AG04449 (cell line): ENCODE measurements at regions not wholly inside any gene's neighbourhood (a gene's known extent, or its start where the extent isn't known, plus 50 kb on each side); places are given as distances from the start of the nearest gene placed in this dataset.

Experiments
- CTCF ChIA-PET: fragments of 350-600 bp; formaldehyde crosslinking; extraction: SDS; loops from one replicate; lab custom pipeline; 2021; ENCODE audit warnings: antibody characterized with exemption; lab: Yijun Ruan, JAX
- POLR2A ChIA-PET: fragments of 400-600, 350-600 bp; formaldehyde crosslinking; extraction: SDS; loops from one replicate; lab custom pipeline; 2020; ENCODE audit warnings: antibody characterized with exemption, inconsistent platforms; lab: Yijun Ruan, JAX
- DNase-seq: peaks from one replicate; pipeline ENCODE4 v3.0.0-alpha.2; 2010; ENCODE audit warnings: low read depth, low spot score
- H3K4me3 ChIP-seq: 2 replicates; pipeline ENCODE4 v1.5.1; 2011; ENCODE audit warnings: low read depth, mild to moderate bottlenecking, control low read depth, low read length
- CTCF ChIP-seq: IDR thresholded peaks from one replicate; pipeline ENCODE4 v1.5.1; 2011; ENCODE audit warnings: mild to moderate bottlenecking, moderate library complexity, low read length, control low read depth, inconsistent platforms; ENCODE audit not compliant: insufficient read depth; ENCODE audit errors: missing control alignments

- peak; percentile 50 for DNase-seq
- H3K4me3 ChIP-seq: no peak overlapping the region
- TF ChIP-seq CTCF: no peak
- ChIA-PET POLR2A (interaction anchor here (0.7 to 1.6 kb wide), 2 partner anchors 24 to 235 kb away, joined by 4 read pairs; no protein-coding TSS in a partner anchor), CTCF (interaction anchor here (1.2 kb wide), 1 partner anchor 11 kb away, joined by 4 read pairs; no protein-coding TSS in a partner anchor)
These were observed 520.4 kb upstream of the MDFIC2 start for GRCh38 chr3:70832834-70833205.

GRCh38 chr3:70832089-70832833 lies 519.8 kb upstream of the MDFIC2 start:
- H3K4me3 ChIP-seq: no peak overlapping the region
- DNase-seq: peak; percentile 83
- POLR2A ChIA-PET: interaction anchor here (0.7 to 1.6 kb wide), 2 partner anchors 24 to 235 kb away, joined by 4 read pairs; no protein-coding TSS in a partner anchor
- CTCF ChIA-PET: interaction anchor here (1.2 kb wide), 1 partner anchor 10 kb away, joined by 4 read pairs; no protein-coding TSS in a partner anchor
- no peak for TF ChIP-seq CTCF

GRCh38 chr3:70829092-70829491 lies 516.7 kb upstream of the MDFIC2 start:
- POLR2A ChIA-PET: interaction anchor here (0.9 kb wide), 1 partner anchor 24 kb away, joined by 3 read pairs; no protein-coding TSS in a partner anchor
- no peak for TF ChIP-seq CTCF
- H3K4me3 ChIP-seq: no peak overlapping the region
- CTCF ChIA-PET: no interaction called here
- DNase-seq: peak; percentile 42

GRCh38 chr3:70824773-70825172 lies 512.3 kb upstream of the MDFIC2 start:
- no peak overlapping the region for H3K4me3 ChIP-seq
- peak; percentile 31 for DNase-seq
- CTCF ChIA-PET: no interaction called here
- TF ChIP-seq CTCF: no peak
- POLR2A ChIA-PET: interaction anchor here (0.7 kb wide), 2 partner anchors 25 to 764 kb away, joined by 3 to 4 read pairs; no protein-coding TSS in a partner anchor

- DNase-seq: no peak
- POLR2A ChIA-PET: interaction anchor here (0.7 kb wide), 1 partner anchor 764 kb away, joined by 3 read pairs; no protein-coding TSS in a partner anchor
- H3K4me3 ChIP-seq: no peak overlapping the region
- CTCF ChIA-PET: no interaction called here
- no peak for TF ChIP-seq CTCF
These were observed 511.6 kb upstream of the MDFIC2 start for GRCh38 chr3:70824078-70824477.

- DNase-seq: no peak
- ChIA-PET POLR2A (no interaction called here), CTCF (no interaction called here)
These were observed 511.2 kb upstream of the MDFIC2 start for GRCh38 chr3:70823622-70824021.

More at GRCh38 chr3:70823622-70824021, 511.2 kb upstream of the MDFIC2 start:
- no peak for TF ChIP-seq CTCF
- H3K4me3 ChIP-seq: no peak overlapping the region
